ENCODE measurements at regions not wholly inside any gene's neighbourhood (a gene's known extent, or its start where the extent isn't known, plus 50 kb on each side); places are given as distances from the start of the nearest gene placed in this dataset.

GRCh38 chr2:77800410-77800809 is 278.2 kb upstream of the LRRTM4 start:
- Histone ChIP-seq H2AFZ (ENCODE audit: low read length) (no peak overlapping the region), H3K4me1 (ENCODE audit: insufficient read depth, low read length, poor library complexity, severe bottlenecking) (no peaks in the 10 kb centered on the region), H3K27me3 (ENCODE audit: insufficient read depth, low read length, poor library complexity, severe bottlenecking) (no peaks in the 10 kb centered on the region), H4K20me1 (ENCODE audit: insufficient read depth, low read length, poor library complexity, severe bottlenecking) (no peaks in the 10 kb centered on the region), H3F3A (ENCODE audit: low read depth) (no peaks in the 10 kb centered on the region), H3K4me2 (ENCODE audit: low read depth, low read length, poor library complexity, severe bottlenecking) (no peak overlapping the region), H3K9ac (ENCODE audit: low read depth, low read length, poor library complexity, severe bottlenecking) (no peak overlapping the region), H3K79me2 (ENCODE audit: insufficient read depth, low read length) (no peaks in the 10 kb centered on the region), H3K9me3 (ENCODE audit: insufficient read depth, low read depth, low read length) (no peaks in the 10 kb centered on the region), H3K9me2 (replicated peaks; ENCODE audit: low read depth, low read length) (no peaks in the 10 kb centered on the region), H3K4me3 (ENCODE audit: low read length, poor library complexity, severe bottlenecking) (no peak overlapping the region), H3K36me3 (ENCODE audit: insufficient read depth, low read length) (no peaks in the 10 kb centered on the region)
- TF ChIP-seq CTCF (conservative IDR thresholded peaks at IDR 0.05; ENCODE audit: low read length) (no peak), EZH2phosphoT487 (IDR thresholded peaks at IDR 0.05; ENCODE audit: borderline replicate concordance) (no peak)

- H3K9me2 ChIP-seq (replicated peaks; ENCODE audit: low read depth, low read length), result no peaks in the 10 kb centered on the region
- H3K4me2 ChIP-seq (ENCODE audit: low read depth, low read length, poor library complexity, severe bottlenecking), result no peak overlapping the region
- H3K9ac ChIP-seq (ENCODE audit: low read depth, low read length, poor library complexity, severe bottlenecking), result no peak overlapping the region
- H3K4me1 ChIP-seq (ENCODE audit: insufficient read depth, low read length, poor library complexity, severe bottlenecking), result no peaks in the 10 kb centered on the region
- H3K9me3 ChIP-seq (ENCODE audit: insufficient read depth, low read depth, low read length), result no peaks in the 10 kb centered on the region
- TF ChIP-seq EZH2phosphoT487 (IDR thresholded peaks at IDR 0.05; ENCODE audit: borderline replicate concordance) (no peak), CTCF (conservative IDR thresholded peaks at IDR 0.05; ENCODE audit: low read length) (no peak)
- no peaks in the 10 kb centered on the region for H3K36me3 ChIP-seq (ENCODE audit: insufficient read depth, low read length)
- no peak overlapping the region for H3K4me3 ChIP-seq (ENCODE audit: low read length, poor library complexity, severe bottlenecking)
- H3K79me2 ChIP-seq (ENCODE audit: insufficient read depth, low read length), result no peaks in the 10 kb centered on the region
- H2AFZ ChIP-seq (ENCODE audit: low read length), result no peak overlapping the region
- H3K27me3 ChIP-seq (ENCODE audit: insufficient read depth, low read length, poor library complexity, severe bottlenecking), result no peaks in the 10 kb centered on the region
- H4K20me1 ChIP-seq (ENCODE audit: insufficient read depth, low read length, poor library complexity, severe bottlenecking), result no peaks in the 10 kb centered on the region
- H3F3A ChIP-seq (ENCODE audit: low read depth), result no peaks in the 10 kb centered on the region
Observed at GRCh38 chr2:77807531-77808215, 285.5 kb upstream of the LRRTM4 start.

- Histone ChIP-seq H3K36me3 (ENCODE audit: insufficient read depth, low read length) (no peaks in the 10 kb centered on the region), H3K9me3 (ENCODE audit: insufficient read depth, low read depth, low read length) (no peaks in the 10 kb centered on the region), H3K4me3 (ENCODE audit: low read length, poor library complexity, severe bottlenecking) (no peak overlapping the region), H3K27me3 (ENCODE audit: insufficient read depth, low read length, poor library complexity, severe bottlenecking) (no peaks in the 10 kb centered on the region), H3K9ac (ENCODE audit: low read depth, low read length, poor library complexity, severe bottlenecking) (no peak overlapping the region), H3K9me2 (replicated peaks; ENCODE audit: low read depth, low read length) (no peaks in the 10 kb centered on the region), H4K20me1 (ENCODE audit: insufficient read depth, low read length, poor library complexity, severe bottlenecking) (no peaks in the 10 kb centered on the region), H3K79me2 (ENCODE audit: insufficient read depth, low read length) (no peaks in the 10 kb centered on the region), H3F3A (ENCODE audit: low read depth) (no peaks in the 10 kb centered on the region), H2AFZ (ENCODE audit: low read length) (no peak overlapping the region), H3K4me2 (ENCODE audit: low read depth, low read length, poor library complexity, severe bottlenecking) (no peak overlapping the region), H3K4me1 (ENCODE audit: insufficient read depth, low read length, poor library complexity, severe bottlenecking) (no peaks in the 10 kb centered on the region)
- no peak for TF ChIP-seq EZH2phosphoT487 (IDR thresholded peaks at IDR 0.05; ENCODE audit: borderline replicate concordance)
- no peak for TF ChIP-seq CTCF (conservative IDR thresholded peaks at IDR 0.05; ENCODE audit: low read length)
Observed at GRCh38 chr2:77808599-77808998, 286.4 kb upstream of the LRRTM4 start.

Data from Loucy (cell line).